Activated B cell treated with CpG ODN at 0.5 μM for 24 hours (primary cell): ENCODE measurements at regions not wholly inside any gene's neighbourhood (a gene's known extent, or its start where the extent isn't known, plus 50 kb on each side); places are given as distances from the start of the nearest gene placed in this dataset.

Experiments
- ATAC-seq: fragments of 200-7000 bp; cut with Tn5 transposase; one replicate; pipeline ENCODE4 v1.10.0; 2021; ENCODE audit warnings: low read depth, mild to moderate bottlenecking, moderate library complexity
- CTCF ChIA-PET: fragments of 350-600 bp; sonication (Branson Sonifier 250); formaldehyde crosslinking; loops from one replicate; lab custom pipeline; 2021; ENCODE audit warnings: antibody characterized with exemption; lab: Charles Lee
- POLR2A ChIA-PET: fragments of 350-600 bp; sonication (Branson Sonifier 250); formaldehyde crosslinking; loops from one replicate; lab custom pipeline; 2021; ENCODE audit warnings: antibody characterized with exemption; lab: Charles Lee
- DNase-seq: peaks from one replicate; pipeline ENCODE4 v3.0.0; 2022
- H3K27ac Mint-ChIP-seq: one replicate; pipeline ENCODE4 v1.8.0; 2020; ENCODE audit warnings: mixed read lengths
- H3K27me3 Mint-ChIP-seq: one replicate; pipeline ENCODE4 v1.8.0; 2021; ENCODE audit warnings: mixed read lengths
- H3K36me3 Mint-ChIP-seq: one replicate; pipeline ENCODE4 v1.8.0; 2021; ENCODE audit warnings: low read depth, mixed read lengths
- H3K4me1 Mint-ChIP-seq: one replicate; pipeline ENCODE4 v1.8.0; 2021; ENCODE audit warnings: mixed read lengths
- H3K4me3 Mint-ChIP-seq: one replicate; pipeline ENCODE4 v1.8.0; 2020; ENCODE audit warnings: mild to moderate bottlenecking, mixed read lengths
- H3K9me3 Mint-ChIP-seq: one replicate; pipeline ENCODE4 v1.8.0; 2020; ENCODE audit warnings: mixed read lengths
- CTCF ChIP-seq: fragments of 200-600 bp; IDR thresholded peaks from one replicate; pipeline ENCODE4 v1.8.0; 2022; ENCODE audit warnings: antibody characterized with exemption, mild to moderate bottlenecking
- intact Hi-C: fragments of 100-400 bp; cut with micrococcal nuclease; formaldehyde crosslinking; loops from one replicate; pipeline ENCODE4 v1.15.1; 2024

GRCh38 chr4:57243076-57243475 is 132.9 kb upstream of the IGFBP7 start:
- Mint-ChIP-seq H3K36me3 (no peaks in the 10 kb centered on the region), H3K27me3 (no peaks in the 10 kb centered on the region), H3K4me3 (no peak overlapping the region), H3K9me3 (peaks cover 2% of the 10 kb centered on the region), H3K27ac (no peak overlapping the region), H3K4me1 (no peaks in the 10 kb centered on the region)
- ChIA-PET CTCF (no interaction called here), POLR2A (no interaction called here)
- DNase-seq (no peak), ATAC-seq (no peak)
- TF ChIP-seq CTCF: no peak
- intact Hi-C loops: no loop called here

GRCh38 chr4:57234252-57234775 is 124.1 kb upstream of the IGFBP7 start:
- intact Hi-C loops: no loop called here
- peaks cover 3% of the 10 kb centered on the region for H3K9me3 Mint-ChIP-seq
- ChIA-PET POLR2A (no interaction called here), CTCF (no interaction called here)
- DNase-seq: no peak
- no peaks in the 10 kb centered on the region for H3K27me3 Mint-ChIP-seq
- no peaks in the 10 kb centered on the region for H3K4me1 Mint-ChIP-seq
- no peak overlapping the region for H3K27ac Mint-ChIP-seq
- no peak for ATAC-seq
- TF ChIP-seq CTCF: no peak
- no peaks in the 10 kb centered on the region for H3K36me3 Mint-ChIP-seq
- no peak overlapping the region for H3K4me3 Mint-ChIP-seq

GRCh38 chr4:57233386-57233785 is 123.2 kb upstream of the IGFBP7 start:
- no peak for TF ChIP-seq CTCF
- ChIA-PET CTCF (no interaction called here), POLR2A (no interaction called here)
- intact Hi-C loops: no loop called here
- Mint-ChIP-seq H3K9me3 (peaks cover 3% of the 10 kb centered on the region), H3K27me3 (no peaks in the 10 kb centered on the region), H3K27ac (no peak overlapping the region), H3K36me3 (no peaks in the 10 kb centered on the region), H3K4me1 (no peaks in the 10 kb centered on the region), H3K4me3 (no peak overlapping the region)
- DNase-seq (no peak), ATAC-seq (no peak)

- no peak overlapping the region for H3K27ac Mint-ChIP-seq
- ChIA-PET POLR2A (no interaction called here), CTCF (no interaction called here)
- TF ChIP-seq CTCF: no peak
- peaks cover 3% of the 10 kb centered on the region for H3K9me3 Mint-ChIP-seq
- ATAC-seq: no peak
- intact Hi-C loops: no loop called here
- no peaks in the 10 kb centered on the region for H3K27me3 Mint-ChIP-seq
- H3K4me1 Mint-ChIP-seq: no peaks in the 10 kb centered on the region
- no peaks in the 10 kb centered on the region for H3K36me3 Mint-ChIP-seq
- no peak overlapping the region for H3K4me3 Mint-ChIP-seq
- no peak for DNase-seq
Observed at GRCh38 chr4:57231781-57232180, 121.6 kb upstream of the IGFBP7 start.

- H3K27me3 Mint-ChIP-seq: no peaks in the 10 kb centered on the region
- intact Hi-C loops: no loop called here
- H3K27ac Mint-ChIP-seq: no peak overlapping the region
- DNase-seq: no peak
- peaks cover 6% of the 10 kb centered on the region for H3K9me3 Mint-ChIP-seq
- no peak for ATAC-seq
- H3K4me1 Mint-ChIP-seq: no peaks in the 10 kb centered on the region
- TF ChIP-seq CTCF: no peak
- no peak overlapping the region for H3K4me3 Mint-ChIP-seq
- POLR2A ChIA-PET: no interaction called here
- CTCF ChIA-PET: no interaction called here
- no peaks in the 10 kb centered on the region for H3K36me3 Mint-ChIP-seq
Observed at GRCh38 chr4:57220734-57221133, 110.5 kb upstream of the IGFBP7 start.
